Lung microvascular endothelial cell (primary cell): ENCODE measurements at regions not wholly inside any gene's neighbourhood (a gene's known extent, or its start where the extent isn't known, plus 50 kb on each side); places are given as distances from the start of the nearest gene placed in this dataset.
A peak's percentile ranks its signal among the peaks of the same experiment; 100 is the strongest.

ENCODE experiments used
- DNase-seq, 2 donors: peaks; one replicate each; pipeline versions ENCODE4 v3.0.0 to v3.0.0-alpha.2; 2010; ENCODE audit warnings: low read depth in 2 of 2

DNA sequence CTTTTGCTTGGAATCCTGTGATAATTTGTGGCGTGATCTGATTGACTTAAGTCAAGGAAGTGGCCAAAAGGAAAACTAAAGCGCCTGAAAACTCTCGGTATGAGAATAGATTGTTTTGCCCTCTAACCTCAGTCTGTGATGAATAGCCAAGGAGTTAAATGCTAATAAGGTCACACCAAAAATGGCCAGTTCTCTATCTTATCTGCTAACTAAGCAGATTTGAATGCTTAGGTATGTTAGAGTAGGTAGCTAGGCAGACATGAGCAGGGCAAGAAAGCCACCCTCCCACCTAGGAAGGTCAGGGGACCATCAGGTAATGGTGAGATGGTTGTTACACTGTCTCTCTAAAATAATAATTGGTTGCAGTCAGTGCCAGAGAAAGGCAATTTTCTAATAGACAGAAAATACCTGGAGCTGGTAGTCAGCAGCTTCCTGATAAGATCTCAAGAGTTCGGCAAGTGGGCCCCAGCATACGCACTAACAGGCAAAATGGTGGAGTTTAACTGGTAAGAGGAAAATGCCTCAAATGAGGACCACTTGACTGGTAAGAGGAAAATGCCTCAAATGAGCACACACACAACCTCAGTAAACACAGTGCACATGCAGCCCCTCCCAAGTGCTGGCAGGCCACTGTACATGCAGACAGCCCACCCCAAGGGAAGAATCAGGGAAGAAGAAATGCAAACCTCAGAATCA is 468.4 kb downstream of the MBD2 start:
- DNase-seq: no peak

DNA sequence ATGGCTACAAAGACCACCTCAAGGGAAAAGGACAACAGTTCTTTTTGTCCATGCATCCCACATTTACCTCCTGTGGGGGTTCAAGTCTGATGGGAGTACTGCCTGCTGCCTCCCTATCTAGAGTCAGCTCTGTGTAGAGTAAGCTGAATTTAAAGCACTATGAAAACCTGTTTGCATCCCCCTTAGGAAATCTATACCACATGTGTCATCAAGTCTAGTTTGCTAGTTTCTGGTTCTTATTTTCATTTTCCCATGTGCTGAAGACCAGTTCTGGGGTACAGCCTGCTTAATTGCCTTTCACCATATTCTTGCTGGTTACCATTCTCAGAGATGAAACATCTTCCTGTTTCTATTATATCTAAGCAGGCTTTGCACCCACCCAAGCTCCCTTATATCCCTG is 470.3 kb downstream of the MBD2 start:
- no peak for DNase-seq

DNA sequence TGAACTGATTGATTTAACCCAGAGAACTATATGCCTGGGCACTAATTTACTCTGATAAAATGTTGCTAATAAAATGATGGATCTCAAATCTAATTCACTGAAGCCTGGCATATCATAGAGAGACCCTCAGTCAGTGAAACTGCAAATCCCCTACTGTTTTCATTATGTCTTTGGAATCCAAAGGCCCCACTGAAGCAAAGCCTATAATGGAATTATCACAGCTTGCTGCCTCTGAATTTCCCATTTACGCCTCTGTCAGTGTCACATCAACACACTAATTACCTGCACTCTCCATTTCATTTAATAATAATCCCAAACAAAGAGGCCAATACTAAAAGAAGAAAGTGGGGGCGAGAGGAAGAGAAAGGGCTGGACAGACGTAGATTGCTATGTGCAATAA is 470.9 kb downstream of the MBD2 start:
- no peak for DNase-seq

DNA sequence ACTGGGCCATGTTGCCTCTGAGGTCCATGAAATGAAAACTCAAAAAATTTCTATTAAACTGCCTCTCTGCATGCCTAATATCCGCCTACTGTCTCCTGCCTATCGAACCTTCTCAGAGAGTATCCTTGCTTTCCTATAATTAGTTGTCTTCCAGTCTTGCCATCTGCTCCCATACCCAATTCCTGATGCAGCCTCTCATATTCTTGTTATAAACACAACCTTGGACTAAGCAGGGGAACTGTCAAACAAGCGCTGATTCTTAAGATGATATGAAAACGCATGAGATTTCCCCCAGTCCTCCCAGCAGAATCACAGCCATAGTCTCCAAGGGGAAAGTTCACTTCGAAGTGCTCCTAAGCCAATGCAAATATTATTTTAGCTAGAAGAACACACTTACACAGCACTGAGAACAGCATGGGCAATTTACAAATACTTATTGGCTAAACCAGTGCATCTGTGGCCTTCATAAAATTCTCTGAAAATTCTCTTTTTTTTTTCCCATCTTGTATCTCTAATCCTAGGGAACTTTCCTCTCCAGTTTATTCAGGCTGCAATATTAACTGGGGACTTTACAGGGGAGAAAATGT is 471.6 kb downstream of the MBD2 start:
- no peak for DNase-seq

DNA sequence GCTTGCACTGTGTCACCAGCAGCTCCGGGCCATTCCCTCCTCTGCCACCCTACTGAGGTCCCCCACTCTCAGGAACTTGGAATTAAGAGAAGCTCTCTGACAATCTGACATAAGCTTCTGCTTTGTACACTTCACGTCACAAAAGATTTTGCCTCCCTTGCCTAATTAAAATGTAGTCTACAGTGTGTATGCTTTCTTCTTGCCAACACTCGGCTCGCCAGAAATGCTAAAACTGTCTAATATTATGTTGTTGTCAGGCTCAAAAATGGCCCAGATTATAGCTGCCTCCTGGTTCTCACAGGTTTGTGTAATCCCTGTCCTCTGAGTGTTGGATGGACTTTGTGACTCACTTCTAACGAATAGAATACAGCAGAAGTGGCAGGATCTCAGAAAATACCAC is 474.7 kb downstream of the MBD2 start:
- no peak for DNase-seq

DNA sequence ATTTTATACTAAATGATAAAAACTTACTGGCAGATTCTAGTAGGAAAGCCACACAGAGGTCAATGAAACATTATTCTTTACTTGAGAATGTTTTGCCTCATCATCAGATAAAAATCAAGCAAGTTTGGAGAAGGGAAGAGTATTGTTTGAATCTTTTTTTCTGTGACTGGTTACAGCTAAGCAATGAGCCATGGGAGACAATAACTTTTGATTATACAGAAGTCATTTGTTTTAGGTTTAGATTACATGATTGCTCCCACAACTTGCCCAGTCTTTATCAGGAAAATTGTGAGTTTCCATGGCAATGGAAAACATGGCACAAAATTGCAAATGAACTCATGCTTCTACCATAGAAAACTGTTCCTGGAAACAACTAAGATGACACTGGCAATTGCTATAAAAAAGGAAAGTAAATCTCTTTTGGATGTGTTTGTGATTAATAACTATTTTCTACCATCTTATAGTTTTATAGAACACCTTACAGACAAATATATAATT is 476.8 kb downstream of the MBD2 start:
- DNase-seq: no peak

DNA sequence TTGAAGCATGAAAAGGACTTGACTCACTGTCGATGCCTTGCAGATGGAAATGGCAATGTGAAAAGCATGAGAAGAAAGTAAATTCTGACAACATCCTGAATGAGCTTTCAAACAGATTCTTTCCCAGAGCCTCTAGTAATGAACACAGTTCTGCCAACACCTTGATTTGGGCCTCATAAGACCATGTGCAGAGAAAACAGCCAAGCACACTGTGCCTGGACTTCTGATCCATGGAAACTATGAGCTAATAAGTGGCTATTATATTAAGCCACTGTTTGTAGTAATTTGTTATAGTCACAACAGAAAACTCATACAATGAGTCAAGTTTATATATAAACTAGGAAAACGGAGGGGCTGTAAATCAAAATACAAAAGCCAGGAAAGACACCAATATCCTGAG is 477.3 kb downstream of the MBD2 start:
- DNase-seq: no peak

DNA sequence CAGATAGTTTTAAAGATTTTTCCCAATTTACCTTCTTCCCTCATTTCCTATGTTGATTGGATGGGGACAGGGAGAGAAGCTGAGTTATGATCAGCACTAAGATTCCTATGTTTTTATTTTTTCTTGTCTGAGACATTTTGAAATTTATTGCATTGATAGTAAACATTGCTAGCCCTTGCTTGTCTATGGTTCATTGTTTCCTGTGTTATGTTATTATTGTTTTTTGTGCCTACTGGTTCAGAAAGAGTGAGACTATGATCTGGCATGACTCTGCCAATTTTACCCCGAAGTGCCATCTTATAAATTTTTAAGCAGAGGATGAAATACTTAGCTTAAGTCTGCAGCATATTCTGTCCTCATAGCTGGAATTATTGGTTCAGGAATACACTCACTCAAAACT is 478.5 kb downstream of the MBD2 start:
- no peak for DNase-seq

DNA sequence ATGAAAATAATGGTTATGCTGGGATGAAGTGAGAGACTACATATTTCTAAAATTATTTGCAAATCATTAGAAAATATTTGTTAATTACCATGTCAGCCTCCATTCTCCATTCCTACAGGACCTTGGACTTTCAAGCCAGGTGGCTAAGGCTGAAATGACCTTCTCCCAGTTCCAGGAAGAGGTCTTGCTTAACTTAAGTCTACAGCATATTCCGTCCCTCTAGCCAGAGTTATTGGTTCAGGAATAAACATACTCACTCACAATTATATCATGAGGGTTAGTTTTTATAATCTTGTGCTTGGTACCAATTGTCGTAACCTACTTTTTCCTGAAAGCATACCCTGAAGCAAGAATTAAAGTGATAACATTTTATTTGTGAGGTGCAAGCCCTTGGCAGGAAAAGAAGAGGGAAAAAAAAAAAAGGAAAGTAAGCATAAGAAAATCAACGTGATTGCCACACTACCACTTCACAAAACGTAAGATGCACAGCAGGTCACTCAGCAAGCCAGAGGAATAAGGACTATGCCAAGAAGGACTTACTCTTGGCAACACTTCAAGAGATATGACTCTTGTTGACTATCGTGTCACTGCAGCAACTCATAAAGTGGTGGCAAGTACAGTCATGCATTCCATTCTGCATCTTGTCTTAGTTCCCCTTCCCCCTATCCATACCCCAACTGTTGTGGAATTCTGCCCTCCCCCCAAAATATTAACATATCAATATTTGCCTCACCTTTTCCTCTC is 479.1 kb downstream of the MBD2 start:
- no peak for DNase-seq

DNA sequence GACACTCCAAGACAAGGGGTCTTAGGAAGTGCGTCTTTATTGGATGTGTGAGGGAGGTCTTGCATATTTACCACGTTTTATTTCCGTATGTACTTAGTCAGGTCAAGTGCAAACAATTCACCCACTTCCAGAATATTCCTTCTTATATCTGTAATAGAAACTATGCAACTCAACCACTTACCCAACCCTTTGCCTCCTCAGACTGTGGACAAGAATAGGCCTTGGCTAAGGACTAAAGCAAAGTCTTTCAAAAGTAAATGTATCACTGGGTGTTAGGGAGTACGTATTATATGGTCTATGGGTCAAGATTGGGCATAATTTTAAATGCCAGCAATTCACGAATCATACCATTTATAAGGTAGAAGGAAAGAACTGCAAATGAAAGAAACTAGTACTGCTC is 484.8 kb downstream of the MBD2 start:
- DNase-seq: no peak

DNA sequence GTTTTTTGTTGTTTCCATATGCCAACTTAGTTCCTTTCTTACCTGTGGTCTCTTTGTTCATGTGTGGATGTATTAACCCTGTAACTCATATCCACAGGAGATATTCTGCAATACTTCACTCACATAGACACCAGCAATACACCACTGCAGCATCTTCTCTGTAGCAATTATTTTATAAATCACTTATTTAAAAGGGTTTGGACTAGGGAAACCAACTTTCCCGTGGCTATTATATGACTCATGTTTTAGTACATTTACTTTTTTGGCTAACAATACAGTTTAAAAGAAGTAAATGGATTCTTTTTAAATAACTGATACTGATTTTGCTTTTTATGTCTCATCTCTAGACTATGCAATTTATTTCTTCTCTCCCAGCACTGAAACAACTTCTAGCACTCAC is 488.9 kb downstream of the MBD2 start:
- DNase-seq: no peak

DNA sequence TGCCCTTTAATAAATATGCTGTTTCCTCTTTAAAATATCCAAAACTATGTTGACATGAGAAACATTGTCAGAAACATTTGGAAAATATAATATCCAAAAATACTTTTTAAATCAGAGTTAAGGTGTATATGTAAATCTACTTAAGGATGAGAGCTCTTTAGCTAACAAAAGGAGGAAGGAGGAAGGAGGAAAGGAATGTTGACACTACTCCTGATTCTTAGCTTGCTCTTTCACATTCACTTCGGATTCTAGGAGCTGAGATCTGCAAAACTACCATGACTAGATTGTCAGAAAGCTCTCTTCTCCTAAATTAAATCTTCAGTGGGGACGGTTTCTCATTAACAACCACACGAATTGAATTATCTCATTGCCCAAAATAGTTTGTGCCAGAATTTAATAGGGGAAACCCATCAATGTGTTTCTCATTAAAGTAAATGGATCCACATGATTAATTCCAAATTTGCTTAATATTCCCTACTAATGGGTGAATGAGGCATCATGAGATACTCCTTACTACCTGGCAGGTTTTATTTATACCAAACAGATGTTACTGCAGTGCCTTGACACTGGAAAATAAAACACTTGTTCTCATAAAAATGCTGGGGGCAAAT is 509.1 kb downstream of the MBD2 start:
- no peak for DNase-seq

DNA sequence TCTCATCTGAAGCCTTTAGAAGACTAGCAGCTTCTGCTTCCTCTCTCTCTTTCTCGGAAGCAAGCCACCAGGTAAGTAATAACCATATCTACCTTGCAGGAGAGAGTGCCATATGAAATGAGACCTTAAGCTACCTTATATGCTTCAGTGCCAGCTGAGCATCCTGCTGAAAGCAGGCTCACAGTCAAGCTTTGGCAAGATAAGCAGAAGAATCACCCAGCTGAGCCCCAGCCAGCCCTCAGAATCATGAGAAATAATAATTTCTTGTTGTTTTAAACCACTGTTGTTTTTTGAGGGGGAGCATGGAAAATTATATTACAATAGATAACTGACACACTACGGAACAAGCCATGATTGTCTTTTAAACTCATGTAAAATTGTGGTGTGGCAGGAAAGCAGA is 514.4 kb downstream of the MBD2 start:
- DNase-seq: no peak

DNA sequence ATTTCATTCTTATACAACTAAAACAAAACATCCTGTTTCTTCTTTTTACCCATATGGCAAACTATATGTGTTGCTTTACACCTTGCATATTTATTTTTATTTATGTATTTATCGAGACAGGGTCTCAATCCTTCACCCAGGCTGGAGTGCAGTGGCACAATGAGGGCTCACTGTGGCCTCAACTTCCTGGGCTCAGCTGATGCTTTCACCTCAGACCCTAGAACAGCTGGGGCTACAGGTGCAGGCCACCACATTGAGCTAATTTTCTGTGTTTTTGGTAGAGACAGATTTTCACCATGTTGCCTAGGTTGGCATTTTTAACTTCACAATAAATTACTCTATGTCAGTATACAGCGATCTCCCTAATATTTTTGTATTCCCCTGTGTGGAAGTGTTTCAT is 522.0 kb downstream of the MBD2 start:
- DNase-seq: no peak

DNA sequence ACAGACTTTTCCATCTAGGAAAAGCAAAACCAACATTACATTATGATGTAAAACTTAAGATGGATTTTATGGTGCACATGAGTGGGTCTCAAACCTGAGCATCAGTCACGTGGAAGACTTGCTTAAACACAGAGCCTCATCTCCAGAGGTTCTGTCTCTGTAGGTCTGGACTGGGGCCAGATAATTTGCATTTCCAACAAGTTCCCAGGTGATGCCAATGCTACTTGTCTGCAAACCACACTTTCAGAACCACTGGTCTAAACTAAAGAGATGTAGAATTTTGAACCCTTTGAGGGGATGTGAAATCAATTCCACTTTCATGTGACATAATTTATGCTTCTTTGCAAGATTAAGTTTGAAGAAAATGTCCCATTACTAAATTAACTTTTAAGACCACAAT is 522.8 kb downstream of the MBD2 start:
- no peak for DNase-seq

DNA sequence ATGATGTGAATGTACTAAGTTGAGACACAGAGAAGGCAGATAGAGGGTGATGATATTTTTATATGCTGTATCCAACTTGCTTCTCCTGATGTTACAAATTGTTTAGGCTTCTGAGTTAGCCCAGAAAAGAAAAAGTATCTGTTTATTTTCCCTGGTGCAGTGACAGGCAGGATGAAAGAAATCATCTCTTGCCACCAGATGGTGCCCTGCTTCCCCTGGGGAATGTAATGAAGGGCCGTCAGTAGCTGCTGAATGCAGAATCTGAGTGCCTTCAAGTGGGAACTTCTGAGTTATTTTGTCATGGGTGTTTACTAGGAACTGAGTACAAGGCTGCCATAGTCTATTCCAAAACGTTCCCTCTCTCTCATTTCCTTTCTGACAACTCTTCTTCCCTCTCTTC is 525.6 kb downstream of the MBD2 start:
- DNase-seq: peak in 1 of 2 donors; percentile 1

DNA sequence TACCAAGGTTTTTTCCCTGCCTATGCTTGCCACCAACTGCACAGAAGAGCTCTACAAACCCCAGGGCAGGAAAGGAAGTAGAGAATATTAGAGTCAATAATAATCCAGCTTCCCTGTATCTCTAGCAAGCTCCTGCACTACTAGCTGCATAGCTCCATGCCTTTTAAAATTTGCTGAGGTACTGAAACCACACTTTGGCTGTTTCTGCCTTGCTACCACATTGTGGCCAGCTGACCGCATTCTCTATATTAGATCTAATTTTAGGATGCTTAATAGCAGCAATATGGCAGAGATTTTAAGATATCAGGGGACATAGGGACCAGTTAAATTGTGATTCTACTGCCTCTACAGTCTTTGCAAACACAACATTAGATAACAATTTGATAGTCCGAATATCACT is 534.6 kb downstream of the MBD2 start:
- no peak for DNase-seq

DNA sequence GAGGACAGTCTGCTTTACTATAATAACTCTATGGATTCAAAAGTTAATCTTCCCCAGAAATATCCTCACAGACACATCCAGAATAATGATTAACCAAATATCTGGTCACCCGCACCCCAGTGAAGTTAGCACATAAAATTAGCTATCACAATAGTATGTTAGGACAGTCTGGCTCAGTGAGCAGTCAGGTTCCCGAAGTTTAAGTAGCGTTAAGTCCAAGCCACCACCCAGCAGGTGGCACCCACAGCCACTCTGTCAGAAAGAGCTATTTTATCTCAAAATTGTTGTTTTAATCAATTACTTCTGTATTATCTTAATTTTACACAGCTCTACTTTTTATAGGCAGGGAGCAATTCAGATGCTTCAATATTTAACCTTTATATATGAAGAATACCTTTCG is 537.5 kb downstream of the MBD2 start:
- DNase-seq: no peak

DNA sequence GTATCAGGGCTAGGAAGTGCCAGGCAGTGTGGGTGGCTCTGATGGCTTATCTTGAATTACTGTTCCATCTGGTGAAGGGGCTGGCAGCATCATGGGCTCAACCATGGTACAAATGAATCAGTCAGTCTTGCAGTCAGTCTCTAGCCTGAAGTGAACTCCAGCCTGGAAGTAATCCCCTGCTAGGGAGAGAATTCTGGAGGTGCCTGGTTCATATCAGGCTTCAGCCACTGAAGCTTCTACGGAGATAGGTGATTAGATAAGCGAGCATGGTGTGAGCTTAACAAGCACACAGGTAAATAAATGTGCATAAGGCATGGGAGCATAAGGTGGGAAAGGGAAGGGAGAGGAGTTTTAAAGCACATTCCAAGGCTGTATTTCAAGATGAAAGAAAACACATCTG is 541.7 kb downstream of the MBD2 start:
- no peak for DNase-seq

DNA sequence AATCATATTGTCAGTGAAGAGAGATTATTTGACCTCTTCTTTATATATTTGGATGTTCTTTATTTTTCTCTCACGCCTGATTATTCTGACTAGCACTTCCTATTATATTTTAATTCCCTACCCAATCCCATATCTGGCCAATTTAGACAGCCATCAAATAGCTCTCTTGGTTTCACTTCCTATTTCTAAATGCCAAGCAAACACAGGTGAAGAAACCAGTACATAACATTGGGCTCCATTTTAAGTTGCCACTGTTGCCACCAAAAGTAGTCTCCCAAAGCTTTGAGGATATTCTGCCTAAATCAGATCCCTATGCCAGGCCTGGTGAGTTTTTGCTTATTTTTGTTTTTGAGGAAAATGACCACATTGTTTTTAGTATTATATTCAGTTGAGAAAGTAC is 547.0 kb downstream of the MBD2 start:
- no peak for DNase-seq

DNA sequence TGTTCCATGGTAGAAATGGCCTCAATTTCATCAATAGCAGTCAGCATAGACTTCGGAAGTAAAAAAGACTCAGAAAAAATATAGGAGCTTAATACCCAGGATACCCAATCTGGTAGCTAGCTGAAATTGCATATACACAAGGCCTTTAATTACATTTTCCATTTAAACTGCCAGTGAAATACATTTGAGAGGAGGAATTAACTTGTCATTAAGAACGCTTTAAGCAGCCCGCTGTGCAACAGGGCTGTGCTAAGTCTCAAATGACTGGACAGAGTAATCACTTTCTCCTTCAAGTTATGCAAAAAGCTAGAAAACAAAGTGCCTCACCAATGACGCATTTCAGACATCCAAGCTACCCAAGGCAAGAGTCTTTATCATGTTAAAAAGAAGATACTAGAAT is 558.8 kb downstream of the MBD2 start:
- DNase-seq: no peak

DNA sequence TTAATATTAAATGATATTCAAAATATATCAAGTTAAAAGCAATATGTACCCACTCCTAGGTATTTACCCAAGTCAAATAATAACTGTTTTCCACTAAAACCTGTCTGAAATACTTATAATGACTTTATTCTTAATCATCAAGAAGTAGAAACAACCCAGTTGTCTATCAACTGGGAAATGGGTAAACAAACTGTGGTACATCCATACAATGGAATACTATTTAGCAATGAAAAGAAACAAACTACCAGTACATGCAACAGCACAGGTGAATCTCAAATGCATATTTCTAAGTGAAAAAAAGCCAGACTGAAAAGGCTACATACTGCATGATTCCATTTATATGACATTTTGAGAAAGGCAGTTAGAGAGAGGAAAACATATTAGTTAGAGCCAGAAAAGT is 559.9 kb downstream of the MBD2 start:
- DNase-seq: no peak

DNA sequence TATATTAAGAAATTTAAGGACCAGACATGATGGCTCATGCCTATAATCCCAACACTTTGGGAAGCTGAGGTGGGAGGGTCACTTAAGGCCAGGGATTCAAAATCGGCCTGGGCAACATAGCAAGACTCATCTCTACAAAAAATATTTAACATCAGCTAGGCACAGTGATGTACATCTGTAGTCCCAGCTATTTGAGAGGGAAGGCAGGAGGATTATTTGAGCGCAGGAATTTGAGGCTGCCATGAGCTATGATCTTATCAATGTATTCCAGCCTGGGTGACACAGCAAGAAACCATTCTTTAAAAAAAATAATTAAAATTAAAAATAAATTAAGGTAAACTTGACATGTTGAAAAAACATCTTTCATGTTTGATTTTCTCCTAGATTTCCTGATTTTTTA is 564.2 kb downstream of the MBD2 start:
- no peak for DNase-seq
